HFFc6 (cell line): ENCODE measurements at regions not wholly inside any gene's neighbourhood (a gene's known extent, or its start where the extent isn't known, plus 50 kb on each side); places are given as distances from the start of the nearest gene placed in this dataset.
A peak's percentile ranks its signal among the peaks of the same experiment; 100 is the strongest.

Experiments
- DNase-seq: peaks from one replicate; pipeline ENCODE4 v3.0.0-alpha.2; 2018
- H3K27ac Mint-ChIP-seq: 2 replicates; pipeline ENCODE4 v1.8.0; 2020; ENCODE audit warnings: mild to moderate bottlenecking, mixed read lengths
- H3K27me3 Mint-ChIP-seq: 2 replicates; pipeline ENCODE4 v1.8.0; 2021; ENCODE audit warnings: mild to moderate bottlenecking, moderate library complexity, mixed read lengths; ENCODE audit not compliant: insufficient read depth
- H3K36me3 Mint-ChIP-seq: 2 replicates; pipeline ENCODE4 v1.8.0; 2021; ENCODE audit warnings: low read depth, mixed read lengths
- H3K4me1 Mint-ChIP-seq: 2 replicates; pipeline ENCODE4 v1.8.0; 2020; ENCODE audit warnings: low read depth, mixed read lengths
- H3K4me3 Mint-ChIP-seq: 2 replicates; pipeline ENCODE4 v1.8.0; 2020; ENCODE audit warnings: mild to moderate bottlenecking, moderate library complexity, mixed read lengths
- H3K9me3 Mint-ChIP-seq: 2 replicates; pipeline ENCODE4 v1.8.0; 2020; ENCODE audit warnings: mild to moderate bottlenecking, mixed read lengths
- TF ChIP-seq, protein P1 (sequence below): fragments of 200-600 bp; sonication (generic); IDR thresholded peaks from 2 replicates; pipeline ENCODE4 v1.5.0; 2021; ENCODE audit warnings: antibody characterized with exemption, mild to moderate bottlenecking

DNA sequence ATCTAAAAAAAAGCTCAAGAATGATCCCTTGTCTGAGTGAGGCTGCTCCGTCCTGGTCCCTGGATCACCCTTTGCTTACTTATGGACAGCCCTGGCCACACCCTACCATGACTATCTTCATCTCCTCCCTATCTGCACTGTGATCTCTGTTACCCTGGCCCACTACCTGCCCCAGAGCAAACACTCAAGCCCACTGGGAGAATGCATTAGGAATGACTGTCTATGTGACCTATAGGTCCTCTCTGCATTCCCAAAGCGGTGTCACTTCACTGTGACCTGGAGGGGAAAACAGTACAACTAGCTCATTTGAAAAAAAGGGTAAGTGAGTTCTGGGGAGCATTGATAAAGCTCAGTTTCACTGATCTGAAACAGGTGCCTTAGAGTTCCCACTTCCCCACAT is 86.4 kb upstream of the FOXP4 start:
- no peak for DNase-seq
- H3K27me3 Mint-ChIP-seq: peaks cover 29% of the 10 kb centered on the region
- H3K4me3 Mint-ChIP-seq: no peak overlapping the region
- peaks cover 16% of the 10 kb centered on the region for H3K4me1 Mint-ChIP-seq
- no peaks in the 10 kb centered on the region for H3K9me3 Mint-ChIP-seq
- H3K36me3 Mint-ChIP-seq: no peaks in the 10 kb centered on the region
- TF ChIP-seq, protein P1, sequence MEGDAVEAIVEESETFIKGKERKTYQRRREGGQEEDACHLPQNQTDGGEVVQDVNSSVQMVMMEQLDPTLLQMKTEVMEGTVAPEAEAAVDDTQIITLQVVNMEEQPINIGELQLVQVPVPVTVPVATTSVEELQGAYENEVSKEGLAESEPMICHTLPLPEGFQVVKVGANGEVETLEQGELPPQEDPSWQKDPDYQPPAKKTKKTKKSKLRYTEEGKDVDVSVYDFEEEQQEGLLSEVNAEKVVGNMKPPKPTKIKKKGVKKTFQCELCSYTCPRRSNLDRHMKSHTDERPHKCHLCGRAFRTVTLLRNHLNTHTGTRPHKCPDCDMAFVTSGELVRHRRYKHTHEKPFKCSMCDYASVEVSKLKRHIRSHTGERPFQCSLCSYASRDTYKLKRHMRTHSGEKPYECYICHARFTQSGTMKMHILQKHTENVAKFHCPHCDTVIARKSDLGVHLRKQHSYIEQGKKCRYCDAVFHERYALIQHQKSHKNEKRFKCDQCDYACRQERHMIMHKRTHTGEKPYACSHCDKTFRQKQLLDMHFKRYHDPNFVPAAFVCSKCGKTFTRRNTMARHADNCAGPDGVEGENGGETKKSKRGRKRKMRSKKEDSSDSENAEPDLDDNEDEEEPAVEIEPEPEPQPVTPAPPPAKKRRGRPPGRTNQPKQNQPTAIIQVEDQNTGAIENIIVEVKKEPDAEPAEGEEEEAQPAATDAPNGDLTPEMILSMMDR: no peak
- no peak overlapping the region for H3K27ac Mint-ChIP-seq

DNA sequence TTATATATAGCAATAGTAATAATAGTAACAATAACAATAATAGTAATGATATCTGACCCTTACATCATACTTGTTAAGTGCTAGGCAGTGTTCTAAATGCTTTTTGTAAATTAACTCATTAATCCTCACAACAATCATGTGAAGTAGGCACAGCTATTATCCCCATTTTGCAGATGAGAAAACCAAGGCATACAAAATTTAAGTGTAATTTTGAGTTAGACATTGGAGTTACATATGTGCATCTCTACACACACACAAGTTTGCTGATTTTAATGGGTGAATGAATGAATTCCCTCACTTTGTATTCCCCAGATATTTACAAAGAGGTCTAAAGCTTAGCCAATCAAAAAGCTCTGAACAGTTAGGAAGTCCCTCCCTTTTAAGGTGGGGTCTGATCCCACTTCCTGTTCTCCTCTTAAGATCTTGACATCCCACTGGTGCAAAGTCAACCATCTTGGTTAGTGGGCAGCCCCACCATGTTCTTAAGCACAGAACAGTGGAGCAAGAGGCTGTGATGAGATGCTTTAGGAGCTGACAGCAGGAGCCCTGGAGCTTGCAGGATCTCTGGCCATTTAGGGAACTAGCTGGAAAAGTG is 85.3 kb upstream of the FOXP4 start:
- Mint-ChIP-seq H3K9me3 (no peaks in the 10 kb centered on the region), H3K36me3 (no peaks in the 10 kb centered on the region), H3K27me3 (peaks cover 28% of the 10 kb centered on the region), H3K4me3 (no peak overlapping the region), H3K27ac (no peak overlapping the region), H3K4me1 (peaks cover 17% of the 10 kb centered on the region)
- TF ChIP-seq, protein P1: no peak
- DNase-seq: no peak

DNA sequence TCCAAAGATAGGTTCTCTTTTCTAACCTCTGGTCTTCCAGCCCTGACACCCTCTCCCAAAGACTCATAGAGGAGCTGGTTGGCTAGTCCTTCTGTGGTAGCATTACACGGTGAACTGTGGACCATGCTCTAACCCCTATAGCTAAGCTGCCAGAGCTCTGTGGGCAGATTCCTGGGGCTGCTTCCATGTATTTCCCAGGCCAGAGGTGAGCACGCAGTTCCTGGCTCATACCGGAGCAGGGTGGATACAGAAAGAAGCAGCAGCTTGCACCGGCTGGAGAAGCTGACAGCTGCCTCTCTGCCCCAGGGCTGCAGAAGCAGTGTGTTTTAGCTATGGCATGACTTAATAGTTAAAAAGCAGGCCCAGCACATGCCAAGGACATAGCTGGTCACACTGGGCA is 84.1 kb upstream of the FOXP4 start:
- peaks cover 20% of the 10 kb centered on the region for H3K27me3 Mint-ChIP-seq
- no peak overlapping the region for H3K27ac Mint-ChIP-seq
- H3K9me3 Mint-ChIP-seq: no peaks in the 10 kb centered on the region
- peaks cover 17% of the 10 kb centered on the region for H3K4me1 Mint-ChIP-seq
- TF ChIP-seq, protein P1: no peak
- no peak for DNase-seq
- no peak overlapping the region for H3K4me3 Mint-ChIP-seq
- H3K36me3 Mint-ChIP-seq: no peaks in the 10 kb centered on the region

DNA sequence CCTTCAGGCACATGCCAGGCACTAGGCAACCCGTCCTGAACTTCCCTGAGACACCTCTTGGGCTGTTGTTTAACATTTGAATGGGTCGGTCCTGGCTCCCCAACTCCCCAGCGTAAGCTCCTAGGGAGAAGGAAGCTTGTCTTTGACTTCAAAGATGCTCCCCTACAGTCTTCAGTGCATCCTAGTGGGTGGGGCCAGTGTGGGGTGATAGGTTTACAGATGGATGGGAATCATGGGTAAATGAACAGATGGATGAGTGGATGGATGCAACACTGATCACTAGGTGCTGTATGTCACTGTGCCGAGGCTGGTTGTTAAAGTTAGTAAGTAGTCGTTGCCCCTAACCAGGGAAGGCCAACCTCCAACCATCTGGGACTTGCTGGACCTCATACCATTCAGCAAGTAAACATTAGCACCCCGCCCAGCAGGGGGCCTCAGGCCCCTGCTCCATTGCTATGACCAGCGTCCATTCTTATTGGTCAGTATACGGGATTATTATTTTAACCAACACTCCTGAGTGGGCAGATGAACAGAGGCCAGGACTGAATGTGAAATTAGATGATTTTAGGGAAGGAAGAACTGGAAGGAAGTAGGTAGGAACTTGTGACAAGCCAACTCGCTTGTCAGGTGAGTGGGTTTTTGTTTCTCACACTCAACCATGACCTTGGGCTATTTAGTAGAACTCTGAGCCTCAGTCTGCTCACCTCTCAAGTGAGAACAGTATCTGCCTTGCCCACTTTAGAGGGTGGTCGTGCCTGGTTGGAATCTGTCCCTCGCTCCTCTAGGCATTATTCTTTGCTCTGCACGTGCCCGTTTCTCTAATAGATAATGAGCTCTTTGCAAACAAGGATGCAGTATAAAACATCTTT is 82.9 kb upstream of the FOXP4 start:
- H3K4me1 Mint-ChIP-seq: peaks cover 17% of the 10 kb centered on the region
- H3K9me3 Mint-ChIP-seq: no peaks in the 10 kb centered on the region
- TF ChIP-seq, protein P1: peak; percentile 81
- H3K27me3 Mint-ChIP-seq: peaks cover 17% of the 10 kb centered on the region
- H3K36me3 Mint-ChIP-seq: no peaks in the 10 kb centered on the region
- DNase-seq: peak; percentile 56
- H3K27ac Mint-ChIP-seq: no peak overlapping the region
- H3K4me3 Mint-ChIP-seq: no peak overlapping the region

DNA sequence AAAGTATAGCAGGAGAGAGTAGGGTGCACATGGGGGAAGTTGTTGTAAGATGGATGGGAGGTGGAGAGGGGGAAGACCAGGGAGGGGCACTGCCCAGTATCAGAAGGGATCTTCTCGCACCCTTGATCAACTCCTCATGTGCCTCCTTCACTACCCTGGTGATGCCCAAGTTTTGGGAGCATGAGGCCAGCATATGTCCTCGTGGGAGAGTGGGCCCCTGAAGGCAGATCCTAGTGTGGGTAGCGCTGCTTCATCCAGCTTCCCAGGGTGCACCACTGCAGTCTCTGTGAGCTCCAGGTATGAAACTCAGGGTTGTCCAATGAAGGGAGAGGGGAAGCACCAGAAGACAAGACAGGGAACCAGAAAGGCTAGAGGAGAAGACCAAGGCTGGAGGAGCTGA is 82.2 kb upstream of the FOXP4 start:
- Mint-ChIP-seq H3K9me3 (no peaks in the 10 kb centered on the region), H3K36me3 (no peaks in the 10 kb centered on the region), H3K4me1 (peaks cover 17% of the 10 kb centered on the region), H3K4me3 (no peak overlapping the region), H3K27ac (peak overlapping the region; percentile 17; the same call in 1 of the 2 replicates), H3K27me3 (peaks cover 17% of the 10 kb centered on the region)
- TF ChIP-seq, protein P1: no peak
- no peak for DNase-seq
